HUES6 (cell line): ENCODE measurements at regions not wholly inside any gene's neighbourhood (a gene's known extent, or its start where the extent isn't known, plus 50 kb on each side); places are given as distances from the start of the nearest gene placed in this dataset.
"Not testable (repeated sequence)": the region's sequence is repeated elsewhere in the genome, so short reads cannot be mapped to it uniquely, and the experiment has no call there.

Experiments
- H3K27ac ChIP-seq: 2 replicates; pipeline ENCODE4 v1.7.0; 2013; ENCODE audit warnings: low read depth, mild to moderate bottlenecking, low read length, inconsistent platforms
- H3K27me3 ChIP-seq: 2 replicates; pipeline ENCODE4 v1.6.1; 2013; ENCODE audit warnings: low read length; ENCODE audit not compliant: control insufficient read depth, insufficient read depth
- H3K36me3 ChIP-seq: 2 replicates; pipeline ENCODE4 v1.6.1; 2013; ENCODE audit warnings: low read length; ENCODE audit not compliant: control insufficient read depth, insufficient read depth
- H3K4me1 ChIP-seq: 2 replicates; pipeline ENCODE4 v1.6.1; 2013; ENCODE audit warnings: low read length; ENCODE audit not compliant: control insufficient read depth, insufficient read depth
- H3K4me3 ChIP-seq: 2 replicates; pipeline ENCODE4 v1.5.1; 2013; ENCODE audit warnings: low read depth, low read length
- H3K9ac ChIP-seq: one replicate; pipeline ENCODE4 v1.6.1; 2013; ENCODE audit warnings: mild to moderate bottlenecking, low read length
- H3K9me3 ChIP-seq: 2 replicates; pipeline ENCODE4 v1.6.1; 2013; ENCODE audit warnings: low read depth, low read length; ENCODE audit not compliant: control insufficient read depth, insufficient read depth

DNA sequence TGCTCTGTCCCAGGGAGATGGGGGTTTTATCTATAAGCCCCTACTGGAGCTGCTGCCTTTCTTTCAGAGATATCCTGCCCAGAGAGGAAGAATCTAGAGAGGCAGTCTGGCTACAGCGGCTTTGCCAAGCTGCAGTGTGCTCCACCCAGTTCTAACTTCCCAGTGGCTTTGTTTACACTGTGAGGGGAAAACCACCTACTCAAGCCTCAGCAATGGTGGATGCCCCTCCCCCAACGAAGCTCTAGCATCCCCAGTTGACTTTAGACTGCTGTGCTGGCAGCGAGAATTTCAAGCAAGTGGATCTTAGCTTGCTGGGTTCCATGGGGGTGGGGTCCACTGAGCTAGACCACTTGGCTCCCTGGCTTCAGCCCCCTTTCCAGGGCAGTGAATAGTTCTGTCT, 444.6 kb downstream of the SOX2 start:
- H3K9me3 ChIP-seq, H3K9ac ChIP-seq, H3K27ac ChIP-seq, H3K4me1 ChIP-seq, H3K4me3 ChIP-seq, H3K36me3 ChIP-seq, H3K27me3 ChIP-seq: not testable (repeated sequence)

DNA sequence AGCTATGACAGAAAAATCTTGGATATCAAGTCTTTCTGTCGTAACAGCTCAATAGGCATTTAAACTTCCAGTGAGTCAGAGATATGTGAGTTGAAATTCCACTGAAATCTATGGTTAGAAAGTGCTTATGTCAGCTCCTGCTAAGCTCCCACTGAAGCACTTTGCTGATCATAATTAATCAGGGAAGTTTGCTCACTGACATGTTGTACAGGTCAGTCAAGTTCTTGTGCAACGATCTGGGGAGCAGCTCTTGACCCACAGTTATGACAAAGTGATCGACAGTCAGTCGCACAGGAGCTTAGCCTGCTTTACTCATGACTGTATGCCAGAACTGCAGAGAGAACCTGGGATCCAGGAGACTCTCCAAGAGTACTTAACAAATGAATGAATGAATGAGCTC, 453.5 kb downstream of the SOX2 start:
- H3K27me3 ChIP-seq, result no peaks in the 10 kb centered on the region
- no peaks in the 10 kb centered on the region for H3K4me1 ChIP-seq
- H3K27ac ChIP-seq, result no peak overlapping the region
- no peak overlapping the region for H3K4me3 ChIP-seq
- no peaks in the 10 kb centered on the region for H3K9me3 ChIP-seq
- H3K9ac ChIP-seq, result no peak overlapping the region
- H3K36me3 ChIP-seq, result no peaks in the 10 kb centered on the region

DNA sequence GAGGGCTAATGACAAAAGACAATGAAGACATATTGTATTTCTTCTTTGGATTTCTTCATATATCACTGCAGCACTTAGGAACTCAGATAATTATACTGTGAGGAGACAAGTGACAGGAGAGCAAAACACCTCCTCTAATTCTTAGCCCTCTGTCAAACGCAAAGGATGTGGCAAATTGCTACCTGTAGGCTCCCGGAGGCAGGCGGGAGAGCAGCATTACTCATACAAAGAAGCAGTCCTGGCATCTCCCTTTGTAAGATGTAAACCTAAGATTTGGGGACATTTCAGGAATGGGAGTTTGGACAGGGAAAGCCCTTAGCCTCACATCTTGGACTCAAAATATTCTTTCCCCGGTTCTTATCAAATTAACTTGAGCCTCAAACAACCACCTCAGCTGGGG, 460.8 kb downstream of the SOX2 start:
- H3K4me3 ChIP-seq, result no peak overlapping the region
- H3K9ac ChIP-seq, result no peak overlapping the region
- H3K27ac ChIP-seq, result no peak overlapping the region
- no peaks in the 10 kb centered on the region for H3K36me3 ChIP-seq
- H3K27me3 ChIP-seq, result no peaks in the 10 kb centered on the region
- H3K9me3 ChIP-seq, result no peaks in the 10 kb centered on the region
- H3K4me1 ChIP-seq, result peaks cover 9% of the 10 kb centered on the region; the same call in 1 of the 2 replicates

DNA sequence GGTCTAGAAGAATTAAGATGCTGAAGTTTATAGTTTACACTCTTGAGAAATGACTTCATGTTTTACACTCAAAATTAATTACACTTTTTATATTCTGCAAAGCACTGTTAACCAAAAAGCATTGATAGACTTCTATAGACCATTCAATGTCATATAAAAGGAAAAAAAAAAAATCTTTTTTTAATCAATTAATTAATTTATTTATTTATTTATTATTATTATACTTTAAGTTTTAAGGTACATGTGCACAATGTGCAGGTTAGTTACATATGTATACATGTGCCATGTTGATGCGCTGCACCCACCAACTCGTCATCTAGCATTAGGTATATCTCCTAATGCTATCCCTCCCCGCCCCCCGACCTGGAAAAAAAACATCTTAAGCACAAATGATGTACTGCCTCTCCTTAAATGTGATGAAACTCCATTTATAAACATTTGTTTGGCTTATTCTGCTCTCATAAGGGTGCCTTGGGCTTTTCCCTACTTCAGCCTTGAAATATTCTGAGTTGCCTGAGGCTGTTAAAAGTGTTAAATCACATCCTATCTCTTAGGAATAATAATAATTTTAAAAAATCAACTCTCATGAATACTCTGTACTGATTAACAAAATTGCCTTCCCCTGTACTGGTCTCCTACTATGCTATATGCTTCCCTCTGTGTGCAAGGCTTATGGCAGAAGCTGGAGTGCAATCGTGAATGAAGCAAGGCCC, 466.9 kb downstream of the SOX2 start:
- Histone ChIP-seq H3K4me3 (no peak overlapping the region), H3K27me3 (no peaks in the 10 kb centered on the region), H3K4me1 (peaks cover 32% of the 10 kb centered on the region), H3K9ac (no peak overlapping the region), H3K9me3 (no peaks in the 10 kb centered on the region), H3K27ac (no peak overlapping the region), H3K36me3 (no peaks in the 10 kb centered on the region)

DNA sequence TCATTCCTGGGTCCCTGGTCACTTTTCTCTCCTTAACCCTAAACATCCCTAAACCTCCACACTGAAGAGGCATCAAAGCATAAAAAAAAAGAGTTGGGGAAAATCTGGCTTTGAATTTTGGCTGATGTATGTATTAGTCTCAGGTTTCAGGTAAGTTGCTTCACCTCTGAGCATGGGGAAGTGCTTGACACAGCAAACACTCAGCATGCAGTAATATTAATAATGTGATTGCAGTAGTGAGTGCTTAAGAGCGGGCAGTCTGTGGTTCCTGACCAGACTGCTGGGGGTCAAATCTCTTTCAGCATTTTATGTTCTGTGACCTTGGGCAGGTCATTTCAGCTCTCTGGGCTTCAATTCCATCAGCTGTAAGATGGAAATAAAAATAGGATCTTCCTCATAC, 467.9 kb downstream of the SOX2 start:
- no peaks in the 10 kb centered on the region for H3K36me3 ChIP-seq
- H3K4me3 ChIP-seq, result no peak overlapping the region
- H3K9me3 ChIP-seq, result no peaks in the 10 kb centered on the region
- no peak overlapping the region for H3K27ac ChIP-seq
- H3K27me3 ChIP-seq, result no peaks in the 10 kb centered on the region
- peaks cover 41% of the 10 kb centered on the region for H3K4me1 ChIP-seq
- H3K9ac ChIP-seq, result no peak overlapping the region

DNA sequence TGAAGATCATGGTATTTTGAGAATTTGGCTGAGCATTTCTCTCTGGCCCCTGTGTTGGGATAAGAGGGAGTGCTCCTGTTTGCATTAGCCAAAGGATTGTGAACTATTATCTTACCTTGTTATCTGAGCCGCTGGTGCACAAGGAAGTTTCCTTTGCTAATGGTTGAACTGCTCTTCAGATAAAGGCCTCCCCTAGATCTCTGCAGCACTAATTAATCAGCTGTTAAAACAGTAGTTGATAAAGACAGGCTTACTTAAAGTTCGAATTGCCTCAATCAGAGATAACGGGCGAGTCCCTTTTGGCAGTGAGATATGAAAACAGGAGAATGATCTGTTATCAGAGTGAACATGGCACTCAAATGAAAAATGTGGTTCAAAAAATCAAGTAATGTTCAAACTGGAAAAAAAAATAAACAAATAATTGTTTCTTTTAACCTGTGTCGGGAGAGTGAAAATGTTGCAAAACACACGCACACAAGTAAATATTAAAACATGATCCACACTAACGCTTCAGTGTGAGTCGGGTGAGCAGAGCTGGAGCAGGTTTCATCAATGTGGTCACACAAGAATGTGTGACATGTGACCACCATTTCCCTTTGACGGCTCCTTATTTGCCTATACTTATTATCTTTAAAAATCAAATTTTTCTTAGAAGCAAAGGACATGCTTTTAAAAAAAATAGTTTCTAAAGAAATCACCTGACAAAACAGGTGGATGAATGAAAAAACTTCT, 469.1 kb downstream of the SOX2 start:
- Histone ChIP-seq H3K27ac (no peak overlapping the region), H3K9ac (peak overlapping the region; percentile 16)

DNA sequence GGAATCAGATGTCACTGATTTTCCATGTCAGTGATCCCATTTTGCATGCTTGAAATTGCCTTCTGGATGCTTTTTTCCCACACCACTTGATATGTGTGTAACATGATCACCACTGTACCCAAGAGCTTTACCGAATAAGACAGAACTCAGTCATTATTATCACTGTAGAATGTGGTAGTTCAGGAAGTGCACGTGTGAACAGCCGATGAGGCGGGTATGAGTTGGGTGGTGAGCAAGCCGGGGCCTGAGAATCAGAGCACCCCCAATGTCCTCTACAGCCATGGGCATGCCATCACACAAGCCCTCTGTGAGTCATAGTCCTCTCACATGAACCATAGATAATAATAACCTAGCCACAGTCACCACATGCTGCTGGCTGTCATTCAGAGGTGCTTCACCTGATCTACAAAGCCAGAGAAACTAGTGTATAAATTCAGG, 470.8 kb downstream of the SOX2 start:
- Histone ChIP-seq H3K36me3 (no peaks in the 10 kb centered on the region), H3K9me3 (peaks cover 3% of the 10 kb centered on the region; the same call in 1 of the 2 replicates), H3K4me3 (no peak overlapping the region), H3K27me3 (no peaks in the 10 kb centered on the region), H3K4me1 (peaks cover 52% of the 10 kb centered on the region), H3K27ac (no peak overlapping the region), H3K9ac (no peak overlapping the region)

More for the DNA sequence above, 469.1 kb downstream of the SOX2 start:
- H3K27me3 ChIP-seq, result no peaks in the 10 kb centered on the region
- no peak overlapping the region for H3K4me3 ChIP-seq
- H3K36me3 ChIP-seq, result no peaks in the 10 kb centered on the region
- H3K9me3 ChIP-seq, result no peaks in the 10 kb centered on the region
- H3K4me1 ChIP-seq, result peaks cover 52% of the 10 kb centered on the region

DNA sequence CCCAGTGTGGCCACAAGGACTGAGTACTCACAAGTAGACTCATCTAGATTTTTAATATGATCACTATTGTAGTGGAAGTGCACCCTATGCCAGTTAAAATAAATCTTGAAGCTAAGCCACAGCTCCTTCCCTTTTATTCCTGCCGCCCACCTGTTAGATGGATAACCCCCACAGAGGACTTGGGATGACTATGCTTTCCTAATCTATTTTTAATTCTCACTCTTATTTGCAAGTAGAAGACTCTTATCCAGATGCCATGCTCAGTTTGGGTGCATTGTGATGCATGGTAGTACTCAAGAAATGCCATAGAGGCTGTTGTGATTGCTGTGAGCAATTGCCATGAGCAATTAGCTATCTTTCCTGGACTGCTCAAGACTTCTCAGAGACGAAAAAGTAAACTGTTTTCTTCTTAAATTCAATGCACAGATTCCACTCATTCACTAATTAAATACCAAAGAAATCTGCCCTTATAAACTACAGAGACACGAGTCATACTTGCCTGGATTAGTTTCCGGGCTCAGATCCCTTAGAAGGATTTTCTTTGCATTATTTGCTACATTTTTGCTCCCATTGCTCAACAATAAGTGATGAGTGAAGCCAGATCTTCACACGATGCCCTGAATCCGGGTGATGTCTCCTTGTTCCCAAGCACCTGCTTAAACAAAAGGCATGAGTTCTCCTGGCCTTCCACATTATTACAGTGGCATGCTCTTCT, 472.1 kb downstream of the SOX2 start:
- H3K9me3 ChIP-seq, result peaks cover 6% of the 10 kb centered on the region; the same call in 1 of the 2 replicates
- peaks cover 44% of the 10 kb centered on the region for H3K4me1 ChIP-seq
- H3K27ac ChIP-seq, result no peak overlapping the region
- no peaks in the 10 kb centered on the region for H3K36me3 ChIP-seq
- H3K9ac ChIP-seq, result no peak overlapping the region
- H3K4me3 ChIP-seq, result no peak overlapping the region
- H3K27me3 ChIP-seq, result no peaks in the 10 kb centered on the region

DNA sequence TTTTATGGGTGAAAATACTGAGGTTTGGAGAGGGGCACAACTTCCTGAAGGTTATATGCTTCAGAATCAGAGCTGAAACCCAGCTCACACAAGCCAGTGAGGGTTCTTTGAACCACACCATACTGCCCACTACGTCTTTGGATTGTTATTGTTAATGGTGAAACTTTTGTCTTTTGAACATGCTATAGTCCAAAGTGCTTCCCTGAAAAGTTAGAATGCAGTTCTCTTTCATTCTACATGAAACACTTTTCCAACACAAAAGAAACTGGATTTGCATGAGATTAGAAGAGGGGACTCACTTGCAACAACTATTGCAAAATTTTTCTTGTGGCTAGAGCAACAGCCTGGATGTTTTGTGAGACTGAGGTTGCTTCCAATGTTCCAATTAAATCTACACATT, 473.6 kb downstream of the SOX2 start:
- Histone ChIP-seq H3K4me3 (no peak overlapping the region), H3K27me3 (no peaks in the 10 kb centered on the region), H3K4me1 (peaks cover 31% of the 10 kb centered on the region), H3K36me3 (no peaks in the 10 kb centered on the region), H3K9ac (no peak overlapping the region), H3K27ac (no peak overlapping the region), H3K9me3 (peaks cover 6% of the 10 kb centered on the region; the same call in 1 of the 2 replicates)

DNA sequence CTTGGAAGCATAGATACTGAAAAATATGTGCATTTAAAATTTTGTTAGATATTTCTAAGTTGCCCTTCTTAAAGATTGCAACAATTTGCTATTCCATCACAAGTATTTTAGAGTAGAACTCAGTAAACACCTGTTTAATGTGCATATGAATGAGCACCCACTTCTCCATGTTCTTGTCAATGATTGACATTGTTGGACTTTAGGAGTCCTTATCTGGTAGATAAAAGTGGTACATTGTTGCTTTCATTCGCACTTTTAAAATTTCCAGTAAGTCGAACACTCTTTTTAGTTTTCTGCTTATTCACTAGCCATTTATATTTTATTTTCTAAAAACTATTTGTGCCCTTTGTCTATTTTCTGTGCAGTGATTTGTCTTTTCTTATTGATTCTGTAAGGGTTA, 478.3 kb downstream of the SOX2 start:
- no peak overlapping the region for H3K27ac ChIP-seq
- no peak overlapping the region for H3K9ac ChIP-seq
- no peak overlapping the region for H3K4me3 ChIP-seq
- H3K36me3 ChIP-seq, result no peaks in the 10 kb centered on the region
- H3K4me1 ChIP-seq, result peaks cover 8% of the 10 kb centered on the region; the same call in 1 of the 2 replicates
- peaks cover 6% of the 10 kb centered on the region; the same call in 1 of the 2 replicates for H3K9me3 ChIP-seq
- no peaks in the 10 kb centered on the region for H3K27me3 ChIP-seq

DNA sequence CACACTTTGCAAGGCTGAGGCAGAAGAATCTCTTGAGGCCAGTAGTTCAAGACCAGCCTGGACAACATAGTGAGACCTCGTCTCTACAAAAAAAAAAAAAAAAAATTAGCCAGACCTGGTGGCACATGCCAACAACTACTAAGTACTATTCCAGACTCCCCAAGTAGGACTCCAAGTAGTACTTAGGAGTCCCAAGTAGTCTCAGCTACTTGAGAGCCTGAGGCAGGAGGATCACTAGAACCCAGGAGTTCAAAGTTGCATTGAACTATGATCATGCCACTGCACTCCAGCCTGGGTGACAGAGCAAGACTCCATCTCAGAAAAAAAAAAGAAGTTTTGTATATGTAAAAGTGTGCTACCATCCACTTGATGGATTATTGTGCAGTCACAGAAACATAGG, 486.6 kb downstream of the SOX2 start:
- H3K9me3 ChIP-seq, result no peaks in the 10 kb centered on the region
- H3K4me1 ChIP-seq, result peaks cover 14% of the 10 kb centered on the region
- no peak overlapping the region for H3K9ac ChIP-seq
- no peak overlapping the region for H3K27ac ChIP-seq
- H3K36me3 ChIP-seq, result no peaks in the 10 kb centered on the region
- no peaks in the 10 kb centered on the region for H3K27me3 ChIP-seq
- no peak overlapping the region for H3K4me3 ChIP-seq
